AG04449 (cell line): ENCODE measurements at regions not wholly inside any gene's neighbourhood (a gene's known extent, or its start where the extent isn't known, plus 50 kb on each side); places are given as distances from the start of the nearest gene placed in this dataset.

Experiments used
- CTCF ChIA-PET: fragments of 350-600 bp; formaldehyde crosslinking; extraction: SDS; loops from one replicate; lab custom pipeline; 2021; ENCODE audit warnings: antibody characterized with exemption; lab: Yijun Ruan, JAX
- POLR2A ChIA-PET: fragments of 400-600, 350-600 bp; formaldehyde crosslinking; extraction: SDS; loops from one replicate; lab custom pipeline; 2020; ENCODE audit warnings: antibody characterized with exemption, inconsistent platforms; lab: Yijun Ruan, JAX
- DNase-seq: peaks from one replicate; pipeline ENCODE4 v3.0.0-alpha.2; 2010; ENCODE audit warnings: low read depth, low spot score
- H3K4me3 ChIP-seq: 2 replicates; pipeline ENCODE4 v1.5.1; 2011; ENCODE audit warnings: low read depth, mild to moderate bottlenecking, control low read depth, low read length
- TF ChIP-seq, protein P1 (sequence below): IDR thresholded peaks from one replicate; pipeline ENCODE4 v1.5.1; 2011; ENCODE audit warnings: mild to moderate bottlenecking, moderate library complexity, low read length, control low read depth, inconsistent platforms; ENCODE audit not compliant: insufficient read depth; ENCODE audit errors: missing control alignments

DNA sequence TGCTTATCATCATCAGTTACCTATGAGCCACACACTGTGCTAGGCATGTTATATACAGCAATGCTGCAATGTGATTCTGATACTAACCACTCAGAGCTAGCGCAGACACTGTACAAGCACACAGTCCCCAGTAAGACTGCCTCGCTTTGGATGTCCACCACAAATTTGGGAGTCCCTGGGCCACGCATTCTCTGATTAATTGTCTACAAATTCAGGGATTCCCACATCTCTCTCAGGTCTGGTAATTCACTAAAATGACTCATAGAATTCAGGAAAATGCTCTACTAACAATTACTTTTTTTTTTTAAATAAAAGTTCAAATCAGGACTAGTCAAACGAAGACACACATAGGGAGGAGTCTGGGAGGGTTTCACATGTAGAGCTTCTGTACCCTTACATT, 652.1 kb upstream of the AADAT start:
- no peak overlapping the region for H3K4me3 ChIP-seq
- ChIA-PET POLR2A (no interaction called here), CTCF (no interaction called here)
- DNase-seq, result no peak
- TF ChIP-seq, protein P1, sequence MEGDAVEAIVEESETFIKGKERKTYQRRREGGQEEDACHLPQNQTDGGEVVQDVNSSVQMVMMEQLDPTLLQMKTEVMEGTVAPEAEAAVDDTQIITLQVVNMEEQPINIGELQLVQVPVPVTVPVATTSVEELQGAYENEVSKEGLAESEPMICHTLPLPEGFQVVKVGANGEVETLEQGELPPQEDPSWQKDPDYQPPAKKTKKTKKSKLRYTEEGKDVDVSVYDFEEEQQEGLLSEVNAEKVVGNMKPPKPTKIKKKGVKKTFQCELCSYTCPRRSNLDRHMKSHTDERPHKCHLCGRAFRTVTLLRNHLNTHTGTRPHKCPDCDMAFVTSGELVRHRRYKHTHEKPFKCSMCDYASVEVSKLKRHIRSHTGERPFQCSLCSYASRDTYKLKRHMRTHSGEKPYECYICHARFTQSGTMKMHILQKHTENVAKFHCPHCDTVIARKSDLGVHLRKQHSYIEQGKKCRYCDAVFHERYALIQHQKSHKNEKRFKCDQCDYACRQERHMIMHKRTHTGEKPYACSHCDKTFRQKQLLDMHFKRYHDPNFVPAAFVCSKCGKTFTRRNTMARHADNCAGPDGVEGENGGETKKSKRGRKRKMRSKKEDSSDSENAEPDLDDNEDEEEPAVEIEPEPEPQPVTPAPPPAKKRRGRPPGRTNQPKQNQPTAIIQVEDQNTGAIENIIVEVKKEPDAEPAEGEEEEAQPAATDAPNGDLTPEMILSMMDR, result no peak

DNA sequence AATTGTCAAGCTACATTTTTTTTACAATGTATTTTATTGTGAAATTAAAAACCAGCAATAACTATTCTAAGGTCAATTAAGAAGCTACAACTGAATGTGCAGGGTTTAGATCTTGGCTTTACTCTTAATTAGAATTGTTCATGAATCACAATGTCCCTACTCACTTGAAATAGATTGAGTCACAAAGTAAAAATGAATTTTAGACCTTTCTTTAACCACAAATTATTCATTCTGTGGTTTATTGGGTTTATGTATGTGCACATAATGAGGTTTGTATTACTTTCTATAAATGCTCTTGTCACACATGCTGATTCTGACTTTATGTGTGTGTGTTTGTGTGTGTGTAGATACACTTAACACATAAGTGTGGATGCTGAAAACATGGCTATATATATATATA, 647.0 kb upstream of the AADAT start:
- POLR2A ChIA-PET, result no interaction called here
- no peak for DNase-seq
- CTCF ChIA-PET, result no interaction called here
- H3K4me3 ChIP-seq, result no peak overlapping the region
- TF ChIP-seq, protein P1, result no peak

DNA sequence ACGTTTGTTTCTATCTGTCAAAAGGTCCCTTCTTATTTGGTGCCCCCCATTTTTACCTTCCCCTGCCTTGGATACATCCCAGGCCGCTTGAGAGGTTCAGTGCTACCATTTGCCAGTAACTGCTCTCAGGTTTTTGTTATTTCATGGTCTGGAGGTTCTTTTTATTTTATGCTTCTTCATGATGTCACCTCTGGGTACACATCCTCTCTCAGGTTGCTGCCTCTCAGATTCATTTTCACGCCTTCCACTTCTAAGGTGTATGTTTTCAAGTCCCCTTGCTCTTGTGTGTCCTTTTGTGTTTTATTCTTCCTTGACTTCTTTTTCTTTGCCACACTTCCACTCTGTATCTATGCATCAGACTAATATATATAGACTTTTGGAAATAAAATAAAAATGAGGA, 640.1 kb upstream of the AADAT start:
- H3K4me3 ChIP-seq, result no peak overlapping the region
- CTCF ChIA-PET, result no interaction called here
- no peak for DNase-seq
- POLR2A ChIA-PET, result no interaction called here
- TF ChIP-seq, protein P1, result no peak

DNA sequence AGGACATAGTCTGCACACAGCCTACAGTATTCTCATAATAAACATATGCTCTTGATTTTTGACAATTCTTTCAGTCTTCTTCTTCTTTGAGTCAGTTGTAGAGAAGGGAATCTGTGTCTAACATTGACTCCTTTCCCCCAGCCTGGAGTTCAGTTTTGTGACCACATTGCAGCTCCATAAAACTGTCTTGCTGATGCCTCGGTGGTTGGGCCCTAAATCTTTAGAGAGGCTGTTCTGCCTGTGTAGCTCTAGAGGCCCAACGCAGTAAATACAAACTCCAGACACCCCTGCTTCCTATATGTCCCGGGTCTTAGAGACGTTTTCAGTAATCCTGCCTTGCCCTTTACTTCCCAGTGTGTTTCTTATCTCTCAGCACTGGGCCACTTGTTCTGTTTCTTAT, 639.5 kb upstream of the AADAT start:
- ChIA-PET CTCF (no interaction called here), POLR2A (no interaction called here)
- TF ChIP-seq, protein P1, result no peak
- H3K4me3 ChIP-seq, result no peak overlapping the region
- DNase-seq, result no peak

DNA sequence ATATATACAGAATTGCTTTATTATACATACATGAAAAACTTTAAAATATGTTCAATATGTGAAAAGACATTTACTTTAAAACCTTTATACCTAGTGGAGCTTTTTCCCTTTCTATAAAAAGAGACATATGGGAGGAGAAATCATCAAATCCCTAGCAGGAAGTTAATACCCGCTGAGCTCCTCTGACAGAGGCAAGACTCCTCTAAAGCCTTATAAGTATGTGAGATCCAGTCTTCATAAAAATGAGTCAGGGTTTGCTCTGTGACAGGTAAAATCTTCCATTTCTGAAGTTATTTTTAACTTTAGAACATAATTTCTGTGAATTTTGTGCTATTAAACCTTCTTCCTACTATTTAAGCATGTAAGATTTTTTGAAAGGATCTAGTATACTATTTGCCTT, 634.4 kb upstream of the AADAT start:
- POLR2A ChIA-PET, result no interaction called here
- TF ChIP-seq, protein P1, result no peak
- no peak overlapping the region for H3K4me3 ChIP-seq
- DNase-seq, result no peak
- CTCF ChIA-PET, result interaction anchor here (3.0 kb wide), 1 partner anchor 465 kb away, joined by 6 read pairs; no protein-coding TSS in a partner anchor

DNA sequence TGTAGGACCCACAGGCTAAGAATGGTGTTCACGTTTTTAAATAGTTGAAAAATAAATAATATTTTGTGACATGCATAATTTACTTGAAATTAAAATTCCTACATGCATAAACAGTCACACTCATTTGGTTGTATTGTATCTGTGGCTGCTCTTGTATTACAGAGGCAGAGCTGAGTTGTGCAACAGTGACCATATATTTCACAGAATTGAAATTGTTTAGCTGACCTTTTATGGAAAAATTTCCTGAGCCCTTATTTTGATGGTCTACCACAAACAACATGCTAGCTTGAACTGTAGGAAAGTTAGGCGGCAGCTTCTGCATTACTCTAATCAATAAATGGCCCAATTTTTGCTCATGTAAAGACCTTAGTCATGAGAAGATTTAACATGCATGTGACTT, 633.4 kb upstream of the AADAT start:
- TF ChIP-seq, protein P1, result no peak
- ChIA-PET CTCF (interaction anchor here (3.0 kb wide), 1 partner anchor 464 kb away, joined by 6 read pairs; no protein-coding TSS in a partner anchor), POLR2A (no interaction called here)
- no peak for DNase-seq
- H3K4me3 ChIP-seq, result no peak overlapping the region
